ENCODE measurements at regions not wholly inside any gene's neighbourhood (a gene's known extent, or its start where the extent isn't known, plus 50 kb on each side); places are given as distances from the start of the nearest gene placed in this dataset.
"Not testable (repeated sequence)": the region's sequence is repeated elsewhere in the genome, so short reads cannot be mapped to it uniquely, and the experiment has no call there.

- no peak for DNase-seq
Observed at GRCh38 chr11:10996678-10997077, 138.8 kb upstream of the ZBED5 start.

DNA sequence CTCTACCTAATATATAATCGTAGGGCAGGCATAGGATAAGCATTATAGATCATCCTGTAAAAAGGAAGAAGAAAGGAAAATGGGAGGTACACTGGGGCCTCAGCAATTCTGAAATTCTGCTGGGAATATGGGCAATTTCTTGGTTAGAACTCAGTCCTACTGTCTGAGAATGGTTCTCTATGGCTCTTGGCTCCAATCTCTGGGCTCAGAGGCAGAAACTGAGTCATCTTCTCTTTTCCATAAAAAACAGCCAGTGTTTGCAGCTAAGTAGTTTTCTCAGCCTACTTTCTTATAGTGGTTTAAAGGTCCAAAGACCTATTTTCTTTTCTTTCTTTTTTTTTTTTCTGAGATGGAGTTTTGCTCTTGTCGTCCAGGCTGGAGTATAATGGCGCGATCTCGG is 135.8 kb upstream of the ZBED5 start:
- no peak for DNase-seq

DNA sequence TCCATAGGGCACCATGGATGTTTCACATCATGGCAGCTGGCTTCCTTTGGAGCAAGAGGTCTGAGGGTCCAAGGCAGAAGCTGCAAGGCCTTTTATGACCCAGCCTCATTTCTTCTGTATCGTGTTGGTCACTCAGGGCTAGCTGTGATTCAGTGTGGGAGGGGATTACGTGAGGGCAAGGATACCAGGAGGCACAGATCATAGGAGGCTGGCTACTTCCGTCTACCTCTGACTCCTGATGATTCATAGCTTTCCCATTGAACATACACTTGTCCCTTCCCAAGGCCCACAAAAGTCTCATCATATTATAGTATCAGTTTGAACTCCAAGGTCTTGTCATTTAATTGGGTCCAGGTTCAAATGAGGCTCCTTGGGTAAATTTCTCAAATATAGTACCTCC is 135.3 kb upstream of the ZBED5 start:
- DNase-seq = no peak

GRCh38 chr11:10991393-10991792 is 133.5 kb upstream of the ZBED5 start:
- no peak for DNase-seq

GRCh38 chr11:10990637-10991193 is 132.9 kb upstream of the ZBED5 start:
- no peak for DNase-seq

DNA sequence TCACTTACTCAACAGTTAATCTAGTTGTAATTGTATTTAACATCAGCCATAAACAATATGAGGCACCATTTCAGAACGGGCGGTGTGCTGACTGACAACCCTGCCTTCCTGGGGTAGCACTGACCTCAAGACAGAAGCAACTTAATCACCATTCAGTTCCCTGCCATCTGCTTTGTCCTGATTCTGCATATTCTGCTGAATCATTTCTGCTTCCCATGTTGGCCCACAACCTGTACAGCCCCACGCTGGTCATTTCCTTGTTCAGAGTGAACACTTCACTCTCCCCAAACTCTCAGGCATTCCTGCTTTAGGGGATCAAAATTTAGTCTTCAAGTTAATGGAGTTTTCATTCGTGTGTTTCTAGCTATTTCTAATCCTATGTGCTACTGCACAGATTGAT is 132.3 kb upstream of the ZBED5 start:
- no peak for DNase-seq

DNA sequence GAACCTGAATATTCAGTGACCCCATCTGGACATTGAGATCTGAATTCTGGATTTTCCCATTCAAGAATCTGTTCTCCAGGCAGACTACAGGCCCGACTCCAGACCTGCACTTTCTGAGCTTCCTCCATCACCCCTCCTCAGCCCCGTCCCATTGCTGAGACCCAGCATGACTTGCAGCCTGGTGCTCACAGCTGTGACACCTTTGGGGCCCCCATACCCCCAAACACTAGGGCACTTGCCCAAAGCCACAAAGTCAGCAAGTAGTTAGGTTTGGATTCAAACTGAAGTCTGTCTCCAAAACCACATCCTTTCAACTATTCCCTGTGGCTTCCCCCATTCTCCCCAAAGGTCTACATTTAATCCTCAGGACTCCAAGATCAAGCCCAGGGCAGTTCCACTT is 128.2 kb upstream of the ZBED5 start:
- DNase-seq = no peak

DNA sequence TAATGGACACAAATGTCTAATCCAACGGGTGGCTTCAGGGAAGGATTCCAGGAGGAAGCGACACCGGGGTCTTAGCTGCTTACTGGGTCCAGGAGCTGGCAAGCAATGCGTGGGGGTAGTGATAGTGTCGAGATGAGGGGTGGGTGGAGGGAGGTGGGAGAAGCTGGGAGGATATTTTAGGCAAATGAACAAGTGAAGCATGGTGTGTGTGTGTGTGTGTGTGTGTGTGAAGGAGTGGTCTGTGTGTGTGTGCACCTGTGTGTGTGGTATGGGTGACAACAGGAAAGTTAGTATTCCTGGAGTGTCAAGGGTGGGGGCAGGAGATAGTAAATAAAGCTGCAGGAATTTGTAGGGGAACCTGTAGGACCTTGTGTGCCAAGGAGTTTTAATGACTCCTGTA is 126.9 kb upstream of the ZBED5 start:
- no peak for DNase-seq

GRCh38 chr11:10984250-10984649 is 126.4 kb upstream of the ZBED5 start:
- DNase-seq = no peak

DNA sequence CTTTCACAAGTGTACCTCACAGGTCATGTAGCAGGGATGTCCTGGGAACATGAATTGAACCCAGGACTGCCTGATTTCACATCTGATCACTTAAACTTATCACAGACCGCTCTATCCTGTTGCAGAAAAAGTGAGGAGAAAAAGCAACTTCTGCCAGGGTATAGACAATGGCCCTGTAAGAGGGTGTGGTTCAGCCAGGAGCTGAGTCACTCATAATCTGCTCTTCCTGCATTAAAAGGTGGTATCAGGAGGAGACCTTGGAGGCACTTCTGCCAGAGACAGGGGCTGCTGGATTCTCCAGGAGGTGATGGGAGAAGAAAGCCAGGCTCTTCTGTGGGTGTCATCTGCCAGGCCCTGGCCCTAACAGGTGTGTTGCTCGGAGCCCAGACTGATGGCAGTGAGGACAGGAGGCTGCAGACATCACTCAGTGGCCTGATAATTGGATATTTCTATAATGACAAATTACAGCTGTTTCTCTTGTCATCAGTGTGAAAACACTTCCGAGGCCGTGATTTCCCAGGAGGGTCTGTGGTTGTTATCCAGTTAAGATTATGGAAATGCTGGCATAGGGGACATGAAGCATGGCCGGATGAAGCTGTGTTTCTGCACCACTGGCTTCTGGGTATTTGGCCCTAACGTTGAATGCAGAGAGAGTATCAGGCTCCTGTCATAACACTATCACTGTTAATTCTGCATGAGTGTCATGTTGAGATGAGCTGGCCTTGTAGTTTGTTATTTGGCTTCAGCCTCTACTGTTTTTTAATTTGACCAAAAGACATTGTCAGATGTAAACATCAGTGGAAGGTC is 125.1 kb upstream of the ZBED5 start:
- no peak for DNase-seq

- DNase-seq = no peak
Observed at GRCh38 chr11:10979529-10979928, 121.7 kb upstream of the ZBED5 start.

DNA sequence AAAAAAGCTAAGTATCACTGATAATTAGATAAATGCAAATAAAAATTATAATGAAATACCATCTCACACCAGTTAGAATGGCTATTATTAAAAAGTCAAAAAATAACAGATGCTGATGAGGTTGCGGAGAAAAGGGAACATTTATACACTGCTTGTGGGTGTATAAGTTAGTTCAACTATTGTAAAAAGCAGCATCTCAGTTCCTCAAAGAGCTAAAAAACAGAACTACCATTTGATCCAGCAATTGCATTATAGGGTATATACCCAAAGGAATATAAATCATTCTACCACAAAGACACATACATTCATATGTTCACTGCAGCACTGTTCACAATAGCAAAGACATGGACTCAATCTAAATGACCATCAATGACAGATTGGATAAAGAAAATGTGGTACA is 120.3 kb upstream of the ZBED5 start:
- DNase-seq = no peak

DNA sequence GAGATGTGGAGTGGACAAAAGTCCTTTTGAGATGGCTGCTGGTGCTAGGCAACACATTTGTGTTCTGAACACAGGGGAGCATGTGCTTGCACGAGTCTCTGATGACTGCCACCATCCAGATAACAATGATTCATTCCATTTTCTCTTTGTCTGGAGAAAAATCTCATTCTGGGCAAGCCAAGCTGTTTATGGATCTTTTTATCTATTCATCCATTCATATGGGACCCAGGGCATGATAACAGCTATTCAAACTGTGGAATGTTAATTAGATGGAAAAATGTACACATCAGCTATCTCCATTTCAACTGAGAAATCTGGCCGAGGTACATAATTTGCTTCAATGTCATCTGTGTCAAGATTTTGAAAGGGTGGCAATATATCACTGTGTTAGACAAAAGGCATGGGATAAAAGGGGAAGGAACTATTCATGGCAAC is 117.5 kb upstream of the ZBED5 start:
- no peak for DNase-seq

DNA sequence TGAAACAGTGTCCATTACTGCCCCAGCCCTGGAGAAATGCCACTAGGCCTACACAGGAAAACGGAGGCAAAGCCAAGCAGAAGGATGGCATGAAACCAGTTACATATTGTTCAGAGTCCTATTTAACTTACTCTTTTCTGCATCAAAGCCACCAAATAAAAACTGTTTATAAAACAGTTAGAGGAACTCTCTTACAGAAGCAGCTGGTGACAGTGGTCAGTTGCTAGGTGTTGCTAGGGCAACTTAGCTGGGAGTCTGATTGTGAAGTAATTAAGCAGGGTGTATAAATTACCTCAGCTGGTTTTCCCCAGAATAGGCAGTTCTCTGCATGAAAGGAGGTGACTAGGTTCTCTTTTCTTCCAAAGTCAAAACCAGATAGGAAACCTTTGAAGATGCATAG is 115.6 kb upstream of the ZBED5 start:
- DNase-seq = no peak

DNA sequence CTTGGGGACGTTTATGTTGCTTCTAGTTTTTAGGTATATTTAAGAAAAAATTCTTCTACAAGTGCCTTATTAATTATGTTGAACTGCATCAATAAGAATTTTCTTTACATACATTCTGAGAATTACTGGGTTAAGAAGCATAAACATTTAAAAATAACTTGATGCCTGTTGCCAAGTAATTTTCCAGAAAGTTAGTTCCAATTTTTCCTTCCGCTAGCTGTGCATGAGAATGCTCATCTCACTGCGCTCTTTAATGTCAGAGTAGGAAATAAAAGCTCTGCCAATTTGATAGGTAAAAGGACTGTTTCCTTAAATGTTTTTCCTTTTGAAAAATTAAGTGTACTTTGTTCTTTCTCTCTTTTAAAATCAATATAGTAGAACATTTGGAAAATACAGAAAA is 113.1 kb upstream of the ZBED5 start:
- no peak for DNase-seq

GRCh38 chr11:10969387-10969786 is 111.5 kb upstream of the ZBED5 start:
- DNase-seq = no peak

DNA sequence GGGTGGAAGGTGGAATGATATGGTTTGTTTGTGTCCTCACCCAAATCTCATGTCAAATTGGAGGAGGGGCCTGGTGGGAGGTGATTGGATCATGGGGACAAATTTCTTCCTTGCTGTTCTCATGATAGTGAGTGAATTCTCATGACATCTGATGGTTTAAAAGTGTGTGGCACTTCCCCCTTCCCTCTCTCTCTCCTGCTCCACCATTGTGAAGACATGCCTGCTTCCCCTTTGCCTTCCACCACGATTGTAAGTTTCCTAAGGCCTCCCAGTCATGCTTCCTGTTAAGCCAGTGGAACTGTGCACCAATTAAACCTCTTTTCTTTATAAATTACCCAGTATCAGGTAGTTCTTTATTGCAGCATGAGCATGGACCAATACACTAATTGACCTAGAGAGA is 99.0 kb upstream of the ZBED5 start:
- DNase-seq = not testable (repeated sequence)

- no peak for DNase-seq
Observed at GRCh38 chr11:10955616-10956015, 97.8 kb upstream of the ZBED5 start.

- no peak for DNase-seq
Observed at GRCh38 chr11:10954184-10954583, 96.3 kb upstream of the ZBED5 start.

DNA sequence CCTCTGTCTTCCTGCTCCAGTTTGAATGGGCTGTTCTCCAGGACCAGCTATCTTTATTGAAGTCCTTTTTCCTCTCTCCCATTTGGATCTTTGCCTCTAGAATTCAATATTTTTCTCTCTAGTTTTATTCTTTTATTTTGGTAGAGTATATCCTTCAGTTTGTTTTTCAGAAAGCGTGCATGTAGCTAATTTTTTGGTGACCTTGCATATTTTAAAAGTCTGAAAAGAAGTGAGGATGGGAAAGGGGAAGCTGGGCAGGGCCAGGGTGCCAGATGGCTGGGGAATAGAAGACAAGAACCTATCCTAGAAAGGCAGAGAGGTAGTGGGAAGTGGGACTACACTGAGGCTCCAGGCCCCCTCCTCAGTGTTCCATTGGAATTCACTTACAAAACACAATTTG is 95.0 kb upstream of the ZBED5 start:
- DNase-seq = no peak

DNA sequence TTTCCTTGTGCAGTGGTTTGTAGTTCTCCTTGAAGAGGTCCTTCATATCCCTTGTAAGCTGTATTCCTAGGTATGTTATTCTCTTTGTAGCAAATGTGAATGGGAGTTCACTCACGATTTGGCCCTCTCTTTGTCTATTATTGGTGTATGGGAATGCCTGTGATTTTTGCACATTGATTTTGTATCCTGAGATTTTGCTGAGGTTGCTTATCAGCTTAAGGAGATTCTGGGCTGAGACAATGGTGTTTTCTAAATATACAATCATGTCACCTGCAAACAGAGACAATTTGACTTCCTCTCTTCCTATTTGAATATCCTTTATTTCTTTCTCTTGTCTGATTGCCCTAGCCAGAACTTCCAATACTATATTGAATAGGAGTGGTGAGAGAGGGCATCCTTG is 90.1 kb upstream of the ZBED5 start:
- DNase-seq = not testable (repeated sequence)

DNA sequence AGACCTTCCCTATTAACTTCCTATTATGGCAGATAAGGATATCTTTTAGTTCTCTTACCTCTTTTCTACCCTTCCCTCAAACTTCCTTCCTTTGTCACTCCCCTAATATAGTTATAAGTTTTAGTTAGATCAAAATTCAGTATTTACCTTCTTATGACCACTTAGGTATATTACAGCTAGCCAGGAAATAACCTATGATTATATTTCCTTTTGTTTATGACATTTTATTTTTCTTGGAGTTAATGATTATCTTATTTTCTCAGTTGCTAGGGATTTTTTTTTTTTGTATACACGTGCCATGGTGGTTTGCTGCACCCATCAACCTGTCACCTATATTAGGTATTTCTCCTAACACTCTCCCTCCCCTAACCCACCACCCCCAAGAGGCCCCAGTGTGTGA is 88.2 kb upstream of the ZBED5 start:
- DNase-seq = no peak

- DNase-seq = no peak
Observed at GRCh38 chr11:10945196-10945595, 87.3 kb upstream of the ZBED5 start.

DNA sequence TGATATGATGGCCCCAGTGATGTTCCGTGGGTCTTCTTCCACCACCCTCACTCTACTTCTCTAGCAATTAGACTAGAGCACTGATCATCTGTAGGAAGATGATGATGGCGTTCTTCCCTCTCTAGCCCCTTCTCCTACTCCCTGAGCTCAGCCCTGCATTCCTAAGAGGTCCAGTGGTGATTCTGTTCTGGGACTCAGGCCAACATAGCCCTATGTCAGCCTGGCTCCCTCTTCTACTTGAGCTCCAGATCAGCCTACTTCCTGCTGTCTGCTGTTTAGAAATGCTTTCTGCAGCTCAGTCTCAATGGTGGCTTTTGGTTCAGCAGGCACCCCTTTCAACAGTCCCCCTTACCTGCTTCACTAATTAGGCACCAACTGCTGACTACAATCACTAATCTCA is 86.1 kb upstream of the ZBED5 start:
- DNase-seq = no peak

GRCh38 chr11:10942620-10943019 is 84.8 kb upstream of the ZBED5 start:
- DNase-seq = no peak

All from NCI-H510A treated with DMSO at 0.1 percent for 48 hours (cell line).